ENCODE measurements at regions not wholly inside any gene's neighbourhood (a gene's known extent, or its start where the extent isn't known, plus 50 kb on each side); places are given as distances from the start of the nearest gene placed in this dataset.
"Not testable (repeated sequence)": the region's sequence is repeated elsewhere in the genome, so short reads cannot be mapped to it uniquely, and the experiment has no call there.

- no peak for DNase-seq
These were observed 957.1 kb downstream of the SORCS3 start for GRCh38 chr10:105598207-105598606.

DNA sequence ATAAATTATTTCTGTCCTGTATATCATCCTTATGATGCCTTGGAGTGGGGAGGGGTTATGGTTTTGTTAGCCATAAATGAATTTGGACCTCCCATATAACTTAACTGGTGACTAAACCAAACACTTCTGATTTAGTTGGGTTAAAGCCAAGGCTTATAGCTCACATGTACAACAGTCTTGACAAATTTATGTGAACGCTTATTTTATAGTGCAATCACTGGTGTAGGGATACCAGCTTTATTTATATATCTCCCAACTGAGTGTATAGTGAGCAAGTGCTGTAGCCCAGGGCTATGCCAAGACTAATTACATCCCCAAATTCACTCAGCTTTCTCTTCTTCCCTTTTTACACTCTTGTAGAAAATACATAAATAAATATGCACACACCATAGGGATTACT lies 956.2 kb downstream of the SORCS3 start:
- DNase-seq = no peak

GRCh38 chr10:105596749-105597148 lies 955.7 kb downstream of the SORCS3 start:
- no peak for DNase-seq

DNA sequence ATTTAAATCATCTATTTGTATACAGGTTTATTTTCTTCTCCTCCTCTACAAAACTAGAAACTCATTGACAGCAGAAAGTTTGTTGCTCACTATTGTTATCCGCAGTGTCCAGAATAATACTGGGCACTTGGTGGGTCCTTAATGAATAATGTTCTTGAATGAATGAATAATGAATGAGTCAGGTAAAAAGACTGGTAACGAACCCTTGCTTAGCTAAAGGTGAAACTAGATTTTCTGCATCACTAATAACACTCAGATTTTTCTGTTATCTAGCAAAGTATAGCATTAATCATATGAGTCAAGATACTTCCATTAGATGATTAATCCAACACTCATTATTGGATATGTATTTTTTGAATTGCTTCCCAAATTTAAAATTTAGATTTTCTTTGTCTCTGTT lies 953.2 kb downstream of the SORCS3 start:
- DNase-seq = no peak

- no peak for DNase-seq
These were observed 951.4 kb downstream of the SORCS3 start for GRCh38 chr10:105592468-105592867.

GRCh38 chr10:105586451-105587098 lies 945.5 kb downstream of the SORCS3 start:
- no peak for DNase-seq

- DNase-seq = no peak
These were observed 944.7 kb downstream of the SORCS3 start for GRCh38 chr10:105585753-105586152.

GRCh38 chr10:105585171-105585570 lies 944.1 kb downstream of the SORCS3 start:
- DNase-seq = no peak

DNA sequence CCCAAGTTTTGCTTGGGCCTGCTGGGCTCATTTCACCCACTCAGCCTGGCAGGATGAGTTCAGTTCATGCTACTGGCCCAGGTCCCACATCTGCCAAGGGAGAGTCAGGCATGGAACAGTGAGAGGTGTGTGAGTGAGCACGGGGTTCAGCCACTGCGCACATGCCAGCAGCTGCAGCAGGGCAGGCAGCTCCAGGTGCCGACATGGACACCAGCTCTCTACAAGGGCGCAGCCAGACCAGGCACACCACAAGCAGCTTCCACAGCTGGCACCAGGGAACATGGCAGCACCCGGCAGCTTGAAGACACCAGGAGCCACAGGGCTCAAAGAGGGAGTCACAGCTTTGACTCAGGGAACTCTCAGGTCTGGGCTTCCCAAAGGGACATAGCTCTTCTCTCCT lies 938.0 kb downstream of the SORCS3 start:
- DNase-seq = no peak

- no peak for DNase-seq
These were observed 936.9 kb downstream of the SORCS3 start for GRCh38 chr10:105577865-105578607.

DNA sequence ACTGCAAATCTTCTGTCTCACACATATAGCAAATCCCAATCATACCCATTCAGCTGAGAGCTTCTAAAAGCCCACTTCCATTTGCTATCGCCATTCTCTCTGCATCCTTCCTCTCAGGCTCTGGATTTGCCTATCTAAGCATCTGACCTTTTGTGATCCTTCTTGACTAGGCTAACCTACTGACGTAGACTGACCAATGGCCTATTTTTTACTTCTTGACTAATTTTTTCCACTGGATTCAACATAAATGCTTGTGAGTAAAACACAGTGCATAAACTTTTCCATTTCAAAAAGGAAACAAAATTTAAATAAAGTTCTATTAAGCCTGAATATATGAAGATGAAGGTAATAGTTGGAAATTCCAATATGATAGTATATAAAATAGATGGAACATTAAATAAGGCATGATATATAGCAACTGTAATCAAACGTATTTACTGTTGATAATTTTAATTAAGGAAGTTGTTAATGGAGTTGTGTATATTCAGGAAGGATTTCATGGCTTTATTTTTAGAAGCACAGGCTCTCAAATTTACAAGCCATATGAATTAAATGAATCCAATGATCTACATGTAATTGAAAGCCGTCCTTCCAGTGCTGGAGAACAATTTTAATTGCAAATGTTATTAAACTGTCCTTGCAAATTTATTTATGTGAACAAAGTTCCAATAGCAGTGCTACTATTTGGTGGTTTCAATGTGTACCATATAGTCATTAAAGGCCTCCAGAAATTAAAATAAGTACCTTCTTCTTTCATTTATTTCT lies 918.4 kb downstream of the SORCS3 start:
- DNase-seq = no peak

- not testable (repeated sequence) for DNase-seq
These were observed 909.4 kb downstream of the SORCS3 start for GRCh38 chr10:105550453-105550852.

DNA sequence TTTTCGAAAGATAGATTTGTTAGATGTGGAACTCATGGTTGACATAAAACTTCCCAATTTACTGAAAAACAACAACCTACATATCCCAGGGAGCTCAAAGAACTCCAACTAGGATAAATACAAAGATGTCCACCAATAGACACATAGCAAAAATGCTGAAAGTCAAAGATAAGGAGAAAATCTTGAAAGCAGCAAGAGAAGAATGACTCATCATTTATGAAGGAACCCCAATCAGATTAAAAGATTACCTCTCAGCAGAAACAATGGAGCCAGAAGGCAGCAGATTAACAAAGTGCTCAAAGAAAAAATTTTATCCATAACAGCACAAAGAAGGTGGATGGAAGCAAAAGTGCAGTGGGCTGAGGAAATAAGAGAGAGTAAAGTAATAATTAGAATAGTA lies 908.6 kb downstream of the SORCS3 start:
- DNase-seq = no peak

GRCh38 chr10:105545101-105545500 lies 904.0 kb downstream of the SORCS3 start:
- no peak for DNase-seq

DNA sequence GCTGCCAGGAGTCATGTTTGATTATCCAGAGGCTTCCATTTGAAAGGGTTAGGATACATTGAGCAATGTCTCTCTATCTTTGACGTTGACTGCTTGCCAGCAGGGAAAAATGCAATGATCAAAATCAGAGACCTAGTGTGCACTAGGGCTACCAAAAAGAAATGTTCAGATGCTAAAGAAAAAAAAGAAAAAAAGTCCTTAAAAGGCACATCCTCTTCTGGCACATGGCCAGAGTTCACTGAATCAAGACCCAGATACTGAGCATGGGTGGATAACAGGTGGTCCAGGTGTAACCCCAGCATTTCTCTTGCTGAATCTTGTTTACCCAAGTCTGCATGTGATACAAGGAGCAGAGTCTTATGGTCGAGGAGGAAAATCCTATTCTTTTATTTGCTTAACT lies 899.3 kb downstream of the SORCS3 start:
- DNase-seq = no peak

GRCh38 chr10:105538874-105539273 lies 897.8 kb downstream of the SORCS3 start:
- no peak for DNase-seq

DNA sequence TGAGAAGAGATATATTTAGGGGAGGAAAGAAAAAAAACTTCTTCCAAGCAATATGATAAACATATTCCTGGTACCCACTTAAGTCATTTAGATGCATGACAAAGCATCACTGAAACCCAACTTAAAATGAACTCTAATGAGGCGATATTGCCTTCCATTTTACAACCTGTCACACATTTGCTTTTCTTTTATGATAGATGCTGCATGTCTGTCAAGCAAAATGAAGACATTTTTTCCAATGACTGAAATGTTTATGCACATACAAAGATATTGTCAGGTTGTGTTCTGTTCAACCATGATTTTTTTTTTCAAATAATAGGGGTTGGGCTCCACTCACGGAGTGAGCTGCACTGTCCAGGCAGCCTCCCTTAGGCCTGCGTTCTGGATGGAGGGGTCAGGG lies 894.4 kb downstream of the SORCS3 start:
- no peak for DNase-seq

GRCh38 chr10:105534086-105534485 lies 893.0 kb downstream of the SORCS3 start:
- DNase-seq = no peak

- no peak for DNase-seq
These were observed 875.4 kb downstream of the SORCS3 start for GRCh38 chr10:105516511-105516910.

DNA sequence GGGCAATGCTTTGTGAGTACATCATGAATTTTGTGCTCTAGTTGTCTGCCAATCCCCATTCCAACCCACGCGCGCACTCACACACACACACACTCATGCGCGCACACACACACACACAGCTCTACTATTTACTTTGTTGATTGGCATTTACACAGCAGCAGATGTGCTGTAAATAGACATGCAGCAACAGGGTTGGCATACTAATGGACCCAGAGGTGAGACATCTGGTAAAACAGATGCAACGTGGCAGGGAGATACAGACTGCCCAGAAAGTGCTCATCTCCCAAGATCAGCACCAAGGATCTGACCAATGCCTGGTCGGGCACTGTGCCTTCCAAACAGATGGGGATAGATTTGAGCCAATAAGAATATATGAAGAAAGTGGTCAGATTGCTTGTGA lies 873.0 kb downstream of the SORCS3 start:
- no peak for DNase-seq

DNA sequence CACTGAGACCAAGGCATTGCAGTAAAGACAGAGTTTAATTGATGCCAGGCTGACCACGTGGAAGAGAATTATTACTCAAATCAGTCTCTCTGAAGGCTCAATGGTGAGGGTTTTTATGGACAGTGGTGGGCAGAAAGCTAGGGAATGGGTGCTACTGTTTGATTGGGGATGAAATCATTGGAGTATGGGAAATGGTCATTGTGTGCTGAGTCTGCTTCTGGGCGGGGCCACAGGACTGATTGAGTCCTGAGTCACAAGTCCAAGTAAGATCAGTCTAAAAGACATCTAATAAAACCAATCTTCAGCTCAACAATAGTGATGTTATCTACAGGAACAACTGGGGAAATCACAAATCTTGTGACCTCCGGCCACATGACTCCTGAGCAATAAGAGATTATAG lies 868.4 kb downstream of the SORCS3 start:
- no peak for DNase-seq

DNA sequence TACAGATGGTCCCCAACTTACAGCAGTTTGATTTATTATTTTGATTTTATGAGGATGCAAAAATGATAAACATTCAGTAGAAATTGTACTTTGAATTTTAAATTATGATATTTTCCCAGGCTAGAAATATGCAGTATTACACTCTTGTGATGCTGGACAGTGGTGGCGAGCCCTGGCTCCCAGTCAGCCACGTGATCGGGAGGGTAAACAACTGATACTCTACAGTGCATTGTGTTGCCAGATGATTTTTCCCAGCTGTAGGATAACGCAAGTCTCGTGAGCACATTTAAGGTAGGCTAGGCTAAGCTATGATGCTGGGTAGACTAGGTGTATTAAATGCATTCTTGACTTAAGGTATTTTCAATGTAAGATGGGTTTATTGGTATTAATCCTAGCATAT lies 865.2 kb downstream of the SORCS3 start:
- no peak for DNase-seq

DNA sequence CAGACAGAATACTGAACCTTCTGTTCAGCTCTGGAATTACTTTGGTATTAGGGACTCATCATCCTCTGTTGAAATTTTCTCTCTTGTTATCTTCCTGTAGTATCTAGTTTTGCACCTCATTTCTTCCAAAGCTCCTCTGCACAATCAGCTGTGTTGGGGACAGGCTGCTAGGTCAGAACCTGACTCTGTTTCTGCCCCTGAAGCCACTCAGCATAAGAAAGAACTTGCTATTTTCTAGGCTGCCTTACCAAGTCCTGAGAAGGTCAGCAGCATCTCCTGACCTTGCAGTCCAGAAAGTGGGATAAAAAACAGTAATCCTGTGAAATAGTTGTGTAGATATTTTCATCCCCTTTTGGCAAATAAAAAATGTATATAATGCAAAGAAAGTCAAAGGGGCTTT lies 862.6 kb downstream of the SORCS3 start:
- no peak for DNase-seq

DNA sequence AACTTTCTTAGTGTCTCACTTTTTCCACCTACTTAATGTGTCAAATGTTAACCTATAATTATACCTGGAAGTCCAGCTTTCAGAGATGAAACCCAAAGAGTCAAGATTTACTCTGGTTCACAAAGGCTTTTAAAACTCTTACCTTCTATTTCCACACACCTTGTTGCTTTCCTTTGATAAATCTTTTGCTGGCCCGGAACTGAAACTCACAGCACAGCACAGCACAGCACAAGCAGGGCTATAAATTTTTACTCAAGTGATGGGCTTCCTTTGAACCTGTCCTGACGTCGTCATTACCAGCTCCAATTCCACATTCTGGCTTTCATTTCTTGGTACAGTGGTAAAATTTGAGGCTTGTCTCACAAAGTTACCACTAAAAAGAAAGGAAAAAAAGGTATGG lies 861.0 kb downstream of the SORCS3 start:
- DNase-seq = no peak
